ENCODE measurements at regions not wholly inside any gene's neighbourhood (a gene's known extent, or its start where the extent isn't known, plus 50 kb on each side); places are given as distances from the start of the nearest gene placed in this dataset.

- no peak for DNase-seq (ENCODE audit: low read depth, low spot score)
These were observed 60.5 kb upstream of the MEDAG start for GRCh38 chr13:30845297-30846214.

- no peak for DNase-seq (ENCODE audit: low read depth, low spot score)
These were observed 59.8 kb upstream of the MEDAG start for GRCh38 chr13:30846311-30846710.

DNA sequence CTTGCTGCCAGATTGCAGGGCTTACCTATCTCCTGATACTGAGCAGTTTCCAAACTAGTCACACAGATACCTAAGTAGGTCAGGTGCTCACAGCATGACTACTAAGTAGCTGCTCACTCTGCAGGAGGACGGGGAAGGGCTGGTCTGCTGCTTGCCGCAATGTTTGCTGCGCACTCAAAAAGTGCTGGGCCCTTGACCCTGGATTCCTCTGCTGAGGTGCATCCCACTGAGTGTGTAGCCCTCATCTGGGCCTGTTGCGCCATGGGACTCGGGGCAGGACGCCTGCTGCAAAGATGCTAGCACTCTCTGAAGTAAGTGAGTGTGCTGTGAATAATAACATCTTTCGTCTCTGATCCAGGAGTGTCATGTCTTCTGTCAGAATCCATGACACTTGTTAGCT is 59.2 kb upstream of the MEDAG start:
- DNase-seq (ENCODE audit: low read depth, low spot score), result no peak

DNA sequence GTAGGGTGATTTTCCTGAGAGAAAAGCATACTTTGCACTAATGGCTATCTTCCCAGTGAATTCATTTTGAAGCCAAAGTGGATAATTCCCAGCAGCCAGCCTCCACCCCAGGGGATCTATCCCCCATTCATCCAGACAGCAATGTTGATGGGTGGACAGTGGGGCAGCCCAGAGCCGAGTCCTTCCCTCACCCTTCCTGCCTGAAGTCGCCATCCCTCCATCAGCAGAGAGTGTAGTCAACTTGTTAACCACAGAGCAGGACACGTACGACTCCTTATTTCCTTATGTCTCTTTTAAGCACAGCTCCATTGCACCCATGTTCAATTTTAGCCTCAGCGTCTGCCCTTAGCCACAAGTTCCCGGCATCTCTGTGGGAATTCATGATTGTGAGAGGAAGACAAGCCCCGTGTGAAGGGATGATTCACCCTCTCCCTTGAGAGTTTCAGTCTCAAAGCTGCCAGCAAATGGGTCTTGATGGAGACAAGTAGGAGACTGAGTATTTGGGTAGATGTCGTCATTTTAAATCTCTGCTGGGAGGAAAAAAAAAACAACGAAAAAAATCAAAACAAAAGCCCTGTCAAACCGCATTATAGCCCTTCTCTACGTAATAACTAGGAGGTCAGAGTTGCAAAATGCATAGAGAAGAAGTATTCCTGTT is 58.3 kb upstream of the MEDAG start:
- no peak for DNase-seq (ENCODE audit: low read depth, low spot score)

GRCh38 chr13:30848332-30849027 is 57.6 kb upstream of the MEDAG start:
- DNase-seq (ENCODE audit: low read depth, low spot score), result no peak

- no peak for DNase-seq (ENCODE audit: low read depth, low spot score)
These were observed 56.5 kb upstream of the MEDAG start for GRCh38 chr13:30849611-30850010.

- DNase-seq (ENCODE audit: low read depth, low spot score), result no peak
These were observed 55.7 kb upstream of the MEDAG start for GRCh38 chr13:30850204-30850866.

GRCh38 chr13:30850867-30851211 is 55.2 kb upstream of the MEDAG start:
- no peak for DNase-seq (ENCODE audit: low read depth, low spot score)

GRCh38 chr13:30851697-30852096 is 54.4 kb upstream of the MEDAG start:
- DNase-seq (ENCODE audit: low read depth, low spot score), result no peak

DNA sequence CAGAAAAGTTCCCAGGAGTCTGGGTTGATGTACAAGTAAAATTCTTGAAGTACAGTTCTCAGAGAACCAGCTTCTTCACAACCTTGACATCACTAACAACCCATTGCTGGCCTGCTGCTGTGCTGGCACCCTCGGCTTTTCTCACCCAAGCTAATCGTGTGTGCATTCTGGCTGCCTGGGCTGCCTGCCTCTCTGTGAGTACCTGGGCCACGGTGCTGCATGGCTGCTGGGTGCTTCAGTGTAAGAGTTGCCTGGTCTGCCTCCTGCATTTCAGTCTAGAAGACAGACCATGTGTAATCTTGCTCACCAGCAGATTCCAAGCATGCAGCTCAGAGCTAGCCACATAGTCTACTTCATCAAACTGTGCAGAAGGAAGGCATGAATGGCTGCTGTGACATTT is 50.5 kb upstream of the MEDAG start:
- no peak for DNase-seq (ENCODE audit: low read depth, low spot score)

- DNase-seq (ENCODE audit: low read depth, low spot score), result no peak
These were observed 49.9 kb upstream of the MEDAG start for GRCh38 chr13:30856005-30856790.
